ENCODE measurements at regions not wholly inside any gene's neighbourhood (a gene's known extent, or its start where the extent isn't known, plus 50 kb on each side); places are given as distances from the start of the nearest gene placed in this dataset.
"Not testable (repeated sequence)": the region's sequence is repeated elsewhere in the genome, so short reads cannot be mapped to it uniquely, and the experiment has no call there.

GRCh38 chr5:79924936-79925893 lies 65.8 kb downstream of the MTX3 start:
- no peak for ATAC-seq

DNA sequence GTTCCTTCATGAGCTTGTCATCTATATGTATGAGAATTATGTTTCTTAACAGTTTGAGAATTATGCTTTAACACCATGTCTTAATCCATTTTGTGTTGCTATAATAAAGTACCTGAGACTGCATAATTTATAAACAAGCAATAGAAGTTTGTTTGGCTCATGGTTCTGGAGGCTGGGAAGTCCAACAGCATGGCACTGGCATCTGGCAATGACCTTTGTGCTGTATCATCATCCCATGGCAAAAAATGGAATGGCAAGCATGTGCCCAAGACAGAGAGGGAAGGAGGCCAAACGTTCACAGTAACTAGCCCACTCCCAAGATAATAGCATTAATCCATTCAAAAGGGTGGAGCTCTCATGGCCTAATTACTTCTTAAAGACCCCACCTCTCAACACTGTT lies 67.6 kb downstream of the MTX3 start:
- no peak for ATAC-seq

DNA sequence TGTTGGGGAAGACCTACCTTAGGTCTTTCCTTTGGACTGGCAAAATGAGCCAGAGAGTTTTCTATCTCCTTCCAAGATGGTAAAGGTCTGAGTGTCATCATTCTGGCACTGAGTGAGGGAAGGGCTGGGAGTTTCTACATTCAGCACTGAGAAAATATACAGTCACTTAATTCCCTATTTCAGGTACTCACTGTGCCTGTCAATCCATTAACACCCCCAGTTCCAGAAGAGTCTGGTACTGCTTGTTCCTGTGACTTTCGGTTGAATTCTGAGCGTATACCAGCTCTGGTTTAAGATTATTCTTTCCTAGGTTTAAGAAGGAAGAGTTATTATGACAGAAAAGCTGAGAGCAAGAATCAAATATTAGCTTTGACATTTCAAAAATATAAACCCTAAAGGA lies 68.4 kb downstream of the MTX3 start:
- ATAC-seq = no peak

DNA sequence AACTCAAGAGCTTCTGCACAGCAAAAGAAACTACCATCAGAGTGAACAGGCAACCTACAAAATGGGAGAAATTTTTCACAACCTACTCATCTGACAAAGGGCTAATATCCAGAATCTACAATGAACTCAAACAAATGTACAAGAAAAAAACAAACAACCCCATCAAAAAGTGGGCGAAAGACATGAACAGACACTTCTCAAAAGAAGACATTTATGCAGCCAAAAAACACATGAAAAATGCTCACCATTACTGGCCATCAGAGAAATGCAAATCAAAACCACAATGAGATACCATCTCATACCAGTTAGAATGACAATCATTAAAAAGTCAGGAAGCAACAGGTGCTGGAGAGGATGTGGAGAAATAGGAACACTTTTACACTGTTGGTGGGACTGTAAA lies 83.6 kb downstream of the MTX3 start:
- not testable (repeated sequence) for ATAC-seq

- not testable (repeated sequence) for ATAC-seq
Observed at GRCh38 chr5:79902571-79902970, 88.5 kb downstream of the MTX3 start.

- ATAC-seq = no peak
Observed at GRCh38 chr5:79901631-79902030, 89.4 kb downstream of the MTX3 start.

- ATAC-seq = no peak
Observed at GRCh38 chr5:79898611-79899010, 92.5 kb downstream of the MTX3 start.

GRCh38 chr5:79893976-79894375 lies 97.1 kb downstream of the MTX3 start:
- no peak for ATAC-seq

DNA sequence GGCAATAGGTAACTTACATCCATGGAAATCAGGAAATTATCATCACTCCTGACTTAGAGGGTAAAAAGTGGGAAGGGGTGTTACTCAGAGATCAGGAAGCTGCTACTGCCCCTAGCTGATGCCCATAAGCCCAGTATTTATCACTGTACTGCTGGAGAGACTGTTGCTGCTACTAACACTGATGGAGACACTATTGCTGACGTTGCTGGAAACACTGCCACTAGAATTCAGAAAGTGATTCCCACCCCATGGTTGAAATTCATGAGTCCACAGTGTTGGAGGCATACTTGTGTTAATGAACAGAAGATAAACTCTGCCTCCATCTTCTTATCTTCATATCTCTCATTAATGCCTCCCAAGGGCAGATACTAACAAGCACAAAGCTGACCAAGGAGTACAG lies 97.6 kb downstream of the MTX3 start:
- no peak for ATAC-seq

DNA sequence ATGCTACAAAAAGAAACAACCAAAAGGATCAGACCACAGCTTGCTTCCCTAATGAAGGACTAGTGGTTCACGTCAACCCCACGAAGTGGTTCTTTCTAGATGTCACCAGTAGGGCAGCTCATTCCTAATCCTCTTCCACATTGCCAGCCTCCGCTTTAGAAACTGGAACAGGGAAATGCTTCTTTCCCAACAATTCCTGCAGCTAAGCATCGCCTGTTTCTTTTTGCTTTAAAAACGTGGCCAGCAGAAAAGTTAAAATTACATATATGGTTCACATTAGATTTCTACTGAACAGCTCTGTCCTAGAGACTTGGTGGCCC lies 100.2 kb downstream of the MTX3 start:
- ATAC-seq = no peak

GRCh38 chr5:79890119-79890929 lies 100.7 kb downstream of the MTX3 start:
- no peak for ATAC-seq

- no peak for ATAC-seq
Observed at GRCh38 chr5:79888643-79889042, 102.4 kb downstream of the MTX3 start.

- ATAC-seq = no peak
Observed at GRCh38 chr5:79886925-79887655, 104.0 kb downstream of the MTX3 start.

DNA sequence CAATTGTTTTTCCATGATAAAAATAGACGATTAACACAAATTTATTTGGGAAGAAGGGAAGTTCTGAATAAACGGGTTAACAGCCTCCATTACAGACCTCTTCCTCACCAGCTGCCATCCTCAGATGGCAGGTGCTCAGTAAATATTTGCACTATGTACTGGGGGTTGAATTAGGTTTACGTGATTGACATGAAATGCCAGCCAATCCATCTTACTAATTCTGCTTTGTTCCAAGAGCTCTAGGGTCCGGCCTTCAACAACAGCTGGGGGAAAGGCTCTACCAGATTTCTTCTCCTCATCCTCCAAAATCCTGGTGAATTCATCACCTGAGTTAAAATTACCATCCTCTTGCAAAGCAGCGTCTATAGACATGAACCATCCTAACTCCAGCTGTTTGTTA lies 104.6 kb downstream of the MTX3 start:
- no peak for ATAC-seq

GRCh38 chr5:79879880-79880279 lies 111.2 kb downstream of the MTX3 start:
- not testable (repeated sequence) for ATAC-seq

DNA sequence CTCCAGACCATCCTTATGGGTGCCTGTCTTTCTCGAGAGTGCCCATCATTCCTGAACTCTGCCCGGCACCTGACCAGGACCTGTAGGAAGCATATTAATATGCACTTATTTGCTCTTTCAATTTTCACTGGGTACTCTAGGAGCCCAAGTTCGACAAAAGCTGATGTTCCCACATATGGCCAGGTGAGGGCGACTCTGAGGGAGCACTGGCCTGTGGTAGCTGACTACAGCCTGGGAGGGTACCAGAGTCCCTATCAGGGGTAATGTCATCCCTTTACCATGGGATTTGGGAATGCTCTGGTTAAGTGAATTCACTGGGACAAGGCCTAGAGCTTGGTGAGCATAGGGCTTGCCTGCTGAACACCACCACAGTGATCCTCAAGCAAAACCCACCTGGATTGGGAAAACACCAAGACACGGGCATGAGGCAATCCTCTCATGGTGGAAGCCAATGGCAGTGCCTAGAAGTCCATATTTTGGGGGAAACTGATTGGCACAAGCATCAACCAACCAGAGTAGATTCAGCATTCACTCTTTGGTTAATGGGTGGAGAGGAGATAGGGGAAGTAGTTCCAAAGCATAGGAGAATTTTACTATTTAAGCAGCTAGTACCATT lies 112.2 kb downstream of the MTX3 start:
- ATAC-seq = peak; percentile 33

- no peak for ATAC-seq
Observed at GRCh38 chr5:79878136-79878679, 112.9 kb downstream of the MTX3 start.

DNA sequence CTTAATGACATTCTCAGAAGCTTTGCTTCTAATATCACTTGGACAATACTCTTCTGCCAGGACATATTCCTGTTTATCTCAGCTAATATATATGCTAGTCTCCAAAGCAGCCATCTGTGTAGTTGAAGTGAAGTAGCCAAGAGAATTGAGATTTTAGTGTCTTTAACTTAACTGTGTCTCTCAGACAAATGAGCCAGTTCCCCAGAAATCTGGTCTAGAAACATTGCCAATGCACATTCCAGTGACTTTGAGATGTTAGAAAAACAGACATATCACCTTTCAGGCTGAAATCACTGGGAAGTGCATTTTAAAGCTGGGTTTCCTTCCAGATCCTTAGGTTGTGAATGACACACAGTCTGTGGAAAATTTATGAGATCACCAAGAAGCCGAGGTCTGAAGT lies 114.6 kb downstream of the MTX3 start:
- ATAC-seq = no peak

DNA sequence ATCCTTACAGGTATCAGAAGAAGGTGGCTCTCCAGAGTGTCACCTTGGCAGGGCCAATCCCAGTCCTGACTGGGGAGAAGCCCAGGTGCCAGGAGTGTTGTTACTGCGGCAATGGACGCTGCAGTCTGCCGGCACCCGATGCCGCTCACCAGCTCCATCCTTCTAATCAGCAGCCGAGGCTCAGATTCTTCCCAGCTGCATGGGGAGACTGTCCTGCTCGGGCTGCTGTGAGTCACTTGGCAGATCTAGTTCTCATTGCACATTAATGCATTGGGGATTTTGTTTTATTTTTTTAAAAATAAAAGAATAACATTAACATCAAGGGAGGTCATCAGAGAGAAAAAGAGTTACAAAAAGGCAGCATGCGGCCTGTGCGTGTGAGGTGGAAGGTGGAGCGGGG lies 115.8 kb downstream of the MTX3 start:
- no peak for ATAC-seq

DNA sequence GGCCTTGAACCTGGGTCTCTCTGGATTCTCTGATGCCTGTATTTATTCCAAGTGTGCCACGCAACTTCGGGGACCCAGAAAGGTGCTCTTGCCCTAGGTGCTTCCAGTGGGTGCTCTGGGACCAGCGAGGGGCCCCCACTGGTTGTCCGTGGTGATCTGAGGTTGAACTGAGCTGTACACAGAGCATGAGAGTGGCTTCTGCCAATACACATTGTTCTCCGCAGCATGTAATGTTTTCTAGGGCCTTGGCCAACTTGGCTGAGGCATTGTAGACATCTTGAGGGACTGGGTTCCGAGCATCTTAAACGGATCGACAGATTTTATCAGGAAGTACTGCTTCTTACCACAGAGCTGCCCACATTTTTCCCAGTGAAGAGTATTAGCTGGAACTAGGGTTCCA lies 117.9 kb downstream of the MTX3 start:
- ATAC-seq = no peak

- no peak for ATAC-seq
Observed at GRCh38 chr5:79872291-79872690, 118.8 kb downstream of the MTX3 start.

DNA sequence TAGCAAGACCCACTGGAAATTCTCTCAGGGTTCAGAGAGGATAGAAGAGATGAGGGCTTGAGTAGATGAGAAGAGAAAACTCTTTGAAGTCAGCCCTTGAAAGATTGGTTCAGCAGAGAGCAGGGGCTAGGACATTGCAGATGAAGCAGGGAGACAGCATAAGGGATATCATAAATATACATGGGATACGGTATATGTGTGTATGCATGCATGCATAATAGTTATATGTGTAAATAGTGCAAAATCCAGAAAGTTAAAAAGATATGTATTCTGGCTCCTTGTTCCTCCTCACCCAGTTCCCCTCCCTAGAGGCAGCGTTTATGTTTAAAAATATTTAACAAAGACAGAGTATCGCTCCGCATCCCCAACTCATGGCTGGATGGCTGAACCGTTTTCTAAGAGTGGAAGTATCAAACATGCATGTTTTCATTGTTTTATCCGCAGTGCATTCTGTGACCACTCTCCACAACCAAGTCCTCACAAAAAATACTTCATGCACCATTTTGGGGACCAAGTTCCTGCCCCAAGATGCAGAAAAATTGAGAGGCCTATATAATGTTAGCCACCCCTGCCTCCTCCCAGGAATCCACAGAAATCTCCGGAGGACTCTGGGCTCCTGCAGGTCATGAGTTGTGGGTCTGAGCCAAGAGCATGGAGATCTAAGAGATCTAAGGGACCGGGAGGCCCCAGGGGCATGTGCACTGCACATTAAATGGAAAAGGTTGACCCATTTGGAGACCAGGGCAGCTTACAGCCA lies 119.5 kb downstream of the MTX3 start:
- no peak for ATAC-seq

Data from esophagus mucosa (tissue), 1 donor.